ENCODE measurements at regions not wholly inside any gene's neighbourhood (a gene's known extent, or its start where the extent isn't known, plus 50 kb on each side); places are given as distances from the start of the nearest gene placed in this dataset.

DNA sequence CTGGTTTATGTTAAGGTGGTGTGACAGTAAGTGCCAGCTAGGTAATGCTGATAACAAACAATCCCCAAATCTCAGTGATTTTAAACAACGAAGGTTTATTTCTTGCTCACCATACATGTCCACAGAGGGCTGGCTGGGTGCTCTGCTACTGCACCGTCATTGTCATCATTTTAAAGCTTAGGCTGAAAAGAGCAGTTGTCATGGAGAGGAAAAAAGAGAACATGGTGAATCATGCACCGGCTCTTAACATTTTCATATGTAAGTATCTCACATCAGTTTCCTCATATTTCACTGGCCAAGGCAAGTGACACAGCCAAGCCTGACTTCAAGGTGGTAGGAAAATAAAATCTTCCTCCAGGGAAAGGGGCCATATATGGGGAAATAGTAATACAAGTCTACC lies 746.9 kb downstream of the SORCS3 start:
- 90% methylated on average over 3 of the region's 3 CpGs for WGBS
- TF ChIP-seq POLR2AphosphoS5 (IDR thresholded peaks at IDR 0.05) (no peak), EP300 (IDR thresholded peaks at IDR 0.05) (no peak), POLR2A (IDR thresholded peaks at IDR 0.05; ENCODE audit: low read depth) (no peak)
- TF ChIP-seq, protein P1, sequence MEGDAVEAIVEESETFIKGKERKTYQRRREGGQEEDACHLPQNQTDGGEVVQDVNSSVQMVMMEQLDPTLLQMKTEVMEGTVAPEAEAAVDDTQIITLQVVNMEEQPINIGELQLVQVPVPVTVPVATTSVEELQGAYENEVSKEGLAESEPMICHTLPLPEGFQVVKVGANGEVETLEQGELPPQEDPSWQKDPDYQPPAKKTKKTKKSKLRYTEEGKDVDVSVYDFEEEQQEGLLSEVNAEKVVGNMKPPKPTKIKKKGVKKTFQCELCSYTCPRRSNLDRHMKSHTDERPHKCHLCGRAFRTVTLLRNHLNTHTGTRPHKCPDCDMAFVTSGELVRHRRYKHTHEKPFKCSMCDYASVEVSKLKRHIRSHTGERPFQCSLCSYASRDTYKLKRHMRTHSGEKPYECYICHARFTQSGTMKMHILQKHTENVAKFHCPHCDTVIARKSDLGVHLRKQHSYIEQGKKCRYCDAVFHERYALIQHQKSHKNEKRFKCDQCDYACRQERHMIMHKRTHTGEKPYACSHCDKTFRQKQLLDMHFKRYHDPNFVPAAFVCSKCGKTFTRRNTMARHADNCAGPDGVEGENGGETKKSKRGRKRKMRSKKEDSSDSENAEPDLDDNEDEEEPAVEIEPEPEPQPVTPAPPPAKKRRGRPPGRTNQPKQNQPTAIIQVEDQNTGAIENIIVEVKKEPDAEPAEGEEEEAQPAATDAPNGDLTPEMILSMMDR (IDR thresholded peaks at IDR 0.05): no peak
- intact Hi-C loops (cut with DNase I): no loop called here

DNA sequence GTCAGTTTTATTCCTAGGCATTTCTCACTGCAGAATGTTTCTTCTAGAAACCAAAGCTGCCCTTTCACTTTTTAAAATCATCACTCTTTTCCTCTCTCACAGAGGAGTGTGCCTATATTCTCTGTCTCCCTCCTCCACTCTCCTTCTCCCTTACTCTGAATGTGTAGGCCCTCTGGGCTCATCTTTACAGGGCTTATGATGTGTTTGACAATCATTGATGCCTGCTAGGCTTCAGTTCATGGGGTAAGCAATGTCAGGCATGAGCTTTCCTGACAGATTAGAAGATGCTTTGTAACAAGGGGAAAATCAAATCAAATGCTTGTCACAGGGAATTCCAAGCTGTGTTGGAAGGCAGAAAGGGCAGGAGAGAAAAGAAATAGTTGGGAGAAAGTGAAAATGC lies 742.9 kb downstream of the SORCS3 start:
- H3K9me3 ChIP-seq: no peaks in the 10 kb centered on the region
- H3K27ac ChIP-seq (replicated peaks in 1 of 4): no peak overlapping the region
- DNase-seq (ENCODE audit: extremely low spot score): no peak
- no peaks in the 10 kb centered on the region for H3K27me3 ChIP-seq
- no peak for TF ChIP-seq POLR2A (IDR thresholded peaks at IDR 0.05; ENCODE audit: low read depth)
- no peak for TF ChIP-seq POLR2AphosphoS5 (IDR thresholded peaks at IDR 0.05)
- no peak for TF ChIP-seq EP300 (IDR thresholded peaks at IDR 0.05)
- TF ChIP-seq, protein P1 (IDR thresholded peaks at IDR 0.05): no peak
- intact Hi-C loops (cut with DNase I): no loop called here
- no peaks in the 10 kb centered on the region for H3K36me3 ChIP-seq
- H3K4me3 ChIP-seq: no peak overlapping the region
- no peaks in the 10 kb centered on the region for H3K4me1 ChIP-seq

More for the DNA sequence above, 746.9 kb downstream of the SORCS3 start:
- Histone ChIP-seq H3K36me3 (no peaks in the 10 kb centered on the region), H3K4me1 (no peaks in the 10 kb centered on the region), H3K27ac (replicated peaks in 1 of 4) (no peak overlapping the region), H3K4me3 (no peak overlapping the region), H3K9me3 (no peaks in the 10 kb centered on the region), H3K27me3 (no peaks in the 10 kb centered on the region)
- DNase-seq (ENCODE audit: extremely low spot score): no peak

DNA sequence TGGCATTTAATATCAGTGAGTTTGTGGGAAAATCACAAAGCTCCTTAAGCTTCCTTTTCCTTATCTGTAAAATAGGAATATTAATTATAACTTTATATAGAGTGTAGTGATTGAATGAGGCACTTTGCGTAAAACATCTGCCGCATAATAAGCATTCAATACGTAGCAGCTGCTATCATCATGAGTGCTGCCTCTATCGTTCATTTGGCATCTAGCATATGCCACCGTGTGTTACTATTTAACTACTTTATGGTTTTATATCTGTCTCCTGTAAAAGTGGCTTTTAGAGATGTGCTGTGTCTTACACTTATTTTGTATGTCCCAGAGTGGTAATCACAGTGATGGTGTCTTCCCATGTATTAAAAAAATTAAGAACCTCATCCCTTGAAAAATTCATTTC lies 729.6 kb downstream of the SORCS3 start:
- WGBS: 83% methylated on average over 5 of the region's 5 CpGs
- H3K9me3 ChIP-seq: no peaks in the 10 kb centered on the region
- no peaks in the 10 kb centered on the region for H3K36me3 ChIP-seq
- H3K27me3 ChIP-seq: no peaks in the 10 kb centered on the region
- H3K27ac ChIP-seq (replicated peaks in 1 of 4): no peak overlapping the region
- no peaks in the 10 kb centered on the region for H3K4me1 ChIP-seq
- TF ChIP-seq POLR2A (IDR thresholded peaks at IDR 0.05; ENCODE audit: low read depth) (no peak), POLR2AphosphoS5 (IDR thresholded peaks at IDR 0.05) (no peak), EP300 (IDR thresholded peaks at IDR 0.05) (no peak)
- TF ChIP-seq, protein P1 (IDR thresholded peaks at IDR 0.05): no peak
- intact Hi-C loops (cut with DNase I): no loop called here
- H3K4me3 ChIP-seq: no peak overlapping the region
- no peak for DNase-seq (ENCODE audit: extremely low spot score)

DNA sequence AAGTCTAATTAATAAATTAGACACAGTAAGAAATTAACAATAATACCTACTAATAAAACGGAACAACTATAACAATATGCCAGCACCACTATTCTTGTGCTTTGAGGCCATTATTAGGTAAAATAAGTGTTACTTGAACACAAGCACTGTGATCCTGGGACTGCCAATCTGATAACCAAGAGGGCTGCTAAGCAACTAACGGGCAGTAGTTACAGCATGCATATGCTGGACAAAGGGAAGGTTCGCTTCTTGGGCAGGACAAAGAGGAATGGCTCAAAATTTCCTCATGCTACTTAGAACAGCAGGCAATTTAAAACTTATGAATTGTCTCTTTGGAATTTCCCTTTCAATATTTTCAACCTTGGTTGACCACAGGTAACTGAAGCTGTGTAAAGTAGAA lies 718.6 kb downstream of the SORCS3 start:
- no peak overlapping the region for H3K4me3 ChIP-seq
- intact Hi-C loops (cut with DNase I): no loop called here
- H3K36me3 ChIP-seq: no peaks in the 10 kb centered on the region
- H3K9me3 ChIP-seq: no peaks in the 10 kb centered on the region
- no peaks in the 10 kb centered on the region for H3K27me3 ChIP-seq
- 81% methylated on average over 3 of the region's 3 CpGs for WGBS
- TF ChIP-seq, protein P1 (IDR thresholded peaks at IDR 0.05): no peak
- TF ChIP-seq EP300 (IDR thresholded peaks at IDR 0.05) (no peak), POLR2A (IDR thresholded peaks at IDR 0.05; ENCODE audit: low read depth) (no peak), POLR2AphosphoS5 (IDR thresholded peaks at IDR 0.05) (no peak)
- H3K4me1 ChIP-seq: no peaks in the 10 kb centered on the region
- no peak overlapping the region for H3K27ac ChIP-seq (replicated peaks in 1 of 4)
- DNase-seq (ENCODE audit: extremely low spot score): no peak

DNA sequence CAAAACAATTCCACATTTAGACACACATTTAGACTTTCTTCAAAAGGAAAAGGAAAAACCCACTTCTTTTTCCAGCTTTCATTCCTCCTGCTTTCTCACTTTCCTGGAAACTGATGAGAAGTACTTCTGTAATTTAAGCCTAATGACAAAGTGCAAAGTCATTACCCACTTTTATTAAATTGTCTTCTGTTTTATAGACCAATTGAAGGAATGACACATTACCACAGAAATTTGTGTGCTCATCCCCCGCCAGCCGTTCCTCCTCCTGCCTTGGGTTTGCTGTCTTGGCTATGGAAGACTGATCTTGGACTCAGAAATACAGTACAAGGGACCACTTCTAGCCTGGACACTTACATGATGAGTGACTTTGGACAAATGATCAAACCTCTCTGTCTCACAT lies 717.8 kb downstream of the SORCS3 start:
- DNase-seq (ENCODE audit: extremely low spot score): no peak
- H3K4me1 ChIP-seq: no peaks in the 10 kb centered on the region
- 91% methylated on average over 2 of the region's 2 CpGs for WGBS
- H3K27me3 ChIP-seq: no peaks in the 10 kb centered on the region
- no peaks in the 10 kb centered on the region for H3K9me3 ChIP-seq
- TF ChIP-seq POLR2AphosphoS5 (IDR thresholded peaks at IDR 0.05) (no peak), EP300 (IDR thresholded peaks at IDR 0.05) (no peak), POLR2A (IDR thresholded peaks at IDR 0.05; ENCODE audit: low read depth) (no peak)
- TF ChIP-seq, protein P1 (IDR thresholded peaks at IDR 0.05): no peak
- no peak overlapping the region for H3K27ac ChIP-seq (replicated peaks in 1 of 4)
- intact Hi-C loops (cut with DNase I): no loop called here
- no peak overlapping the region for H3K4me3 ChIP-seq
- H3K36me3 ChIP-seq: no peaks in the 10 kb centered on the region

Data from esophagus muscularis mucosa (tissue), 4 donors.